Adipocyte (in vitro differentiated cells): ENCODE measurements at regions not wholly inside any gene's neighbourhood (a gene's known extent, or its start where the extent isn't known, plus 50 kb on each side); places are given as distances from the start of the nearest gene placed in this dataset.
"Not testable (repeated sequence)": the region's sequence is repeated elsewhere in the genome, so short reads cannot be mapped to it uniquely, and the experiment has no call there.

ENCODE experiments used
- DNase-seq: peaks from one replicate; pipeline ENCODE4 v3.0.0-alpha.2; 2015; ENCODE audit warnings: low read depth
- H3K27me3 ChIP-seq: replicated peaks from 2 replicates; pipeline ENCODE4 v1.7.0; 2013; ENCODE audit warnings: mild to moderate bottlenecking, low read length, moderate library complexity; ENCODE audit not compliant: control insufficient read depth, insufficient read depth
- H3K36me3 ChIP-seq: 2 replicates; pipeline ENCODE4 v1.7.0; 2013; ENCODE audit warnings: low read length, mild to moderate bottlenecking, moderate library complexity; ENCODE audit not compliant: control insufficient read depth, insufficient read depth, severe bottlenecking
- H3K4me1 ChIP-seq: 2 replicates; pipeline ENCODE4 v1.7.0; 2013; ENCODE audit warnings: mild to moderate bottlenecking, low read length, moderate library complexity; ENCODE audit not compliant: control insufficient read depth, insufficient read depth
- H3K4me3 ChIP-seq: 2 replicates; pipeline ENCODE4 v1.7.0; 2013; ENCODE audit warnings: mild to moderate bottlenecking, low read length, moderate library complexity
- H3K9ac ChIP-seq: 2 replicates; pipeline ENCODE4 v1.7.0; 2013; ENCODE audit warnings: mild to moderate bottlenecking, low read length, moderate library complexity
- H3K9me3 ChIP-seq: 2 replicates; pipeline ENCODE4 v1.7.0; 2013; ENCODE audit warnings: mild to moderate bottlenecking, low read length, moderate library complexity; ENCODE audit not compliant: control insufficient read depth

DNA sequence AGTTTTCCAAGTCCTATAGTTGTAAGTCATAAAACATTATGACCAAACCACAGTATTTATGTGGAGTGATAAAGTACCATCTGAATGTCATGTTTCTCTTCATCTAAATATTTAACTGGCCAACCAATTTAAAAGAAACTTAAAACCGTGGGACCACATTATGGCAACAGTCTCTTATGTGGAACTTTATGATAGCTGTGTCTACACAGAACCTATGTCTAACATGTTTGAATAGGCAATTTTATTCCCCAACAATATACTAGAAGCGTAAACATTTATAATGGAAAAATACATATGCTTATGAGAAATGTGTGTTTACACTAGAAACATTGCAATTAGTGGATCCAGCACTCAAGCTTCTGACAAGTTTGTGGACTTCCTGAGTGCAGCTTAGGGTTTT lies 680.7 kb downstream of the REEP3 start:
- H3K9me3 ChIP-seq: peaks cover 3% of the 10 kb centered on the region
- H3K9ac ChIP-seq: no peak overlapping the region
- H3K27me3 ChIP-seq: no peaks in the 10 kb centered on the region
- H3K36me3 ChIP-seq: no peaks in the 10 kb centered on the region
- DNase-seq: no peak
- H3K4me1 ChIP-seq: no peaks in the 10 kb centered on the region
- no peak overlapping the region for H3K4me3 ChIP-seq

DNA sequence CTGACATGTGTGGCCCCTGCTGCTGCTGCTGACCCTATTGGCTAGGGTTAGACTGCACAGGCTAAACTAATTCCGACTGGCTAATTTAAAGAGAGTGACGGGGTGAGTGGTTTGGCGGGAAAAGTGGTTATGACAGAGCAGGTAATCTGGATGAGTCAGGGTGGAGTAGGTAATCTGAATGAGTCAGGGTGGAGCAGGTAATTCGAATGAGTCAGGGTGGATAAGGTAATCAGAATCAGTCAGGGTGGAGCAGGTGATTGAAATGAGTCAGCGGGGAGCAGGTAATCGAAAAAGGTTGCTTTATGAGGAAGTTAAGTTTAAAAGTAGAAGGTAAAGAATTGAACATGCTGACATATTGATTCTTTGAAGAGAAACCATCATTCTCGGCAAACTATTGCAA lies 683.3 kb downstream of the REEP3 start:
- DNase-seq, H3K4me1 ChIP-seq, H3K9ac ChIP-seq, H3K27me3 ChIP-seq, H3K36me3 ChIP-seq, H3K4me3 ChIP-seq: not testable (repeated sequence)
- peaks cover 12% of the 10 kb centered on the region for H3K9me3 ChIP-seq

DNA sequence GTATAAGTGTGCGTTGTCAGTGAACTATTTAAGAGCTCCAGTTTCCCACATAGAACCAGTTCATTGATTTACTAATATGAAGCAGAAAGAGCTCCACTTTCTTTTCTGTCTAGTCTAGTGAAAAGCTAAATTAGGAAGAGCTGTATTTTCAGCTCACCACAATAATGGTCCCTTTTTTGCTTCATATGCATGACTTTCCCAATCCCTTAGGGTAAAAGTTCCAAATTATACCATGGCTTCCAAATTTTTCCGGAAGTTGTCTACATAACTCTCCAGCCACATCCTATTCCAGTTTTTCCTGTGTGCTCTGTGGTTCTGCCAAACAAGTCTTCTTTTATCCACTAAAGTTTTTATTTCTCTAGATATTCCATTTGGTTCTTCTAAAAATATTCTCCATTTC lies 685.2 kb downstream of the REEP3 start:
- no peak overlapping the region for H3K9ac ChIP-seq
- DNase-seq: no peak
- no peaks in the 10 kb centered on the region for H3K36me3 ChIP-seq
- H3K9me3 ChIP-seq: peaks cover 30% of the 10 kb centered on the region
- no peaks in the 10 kb centered on the region for H3K4me1 ChIP-seq
- H3K4me3 ChIP-seq: no peak overlapping the region
- H3K27me3 ChIP-seq: no peaks in the 10 kb centered on the region

DNA sequence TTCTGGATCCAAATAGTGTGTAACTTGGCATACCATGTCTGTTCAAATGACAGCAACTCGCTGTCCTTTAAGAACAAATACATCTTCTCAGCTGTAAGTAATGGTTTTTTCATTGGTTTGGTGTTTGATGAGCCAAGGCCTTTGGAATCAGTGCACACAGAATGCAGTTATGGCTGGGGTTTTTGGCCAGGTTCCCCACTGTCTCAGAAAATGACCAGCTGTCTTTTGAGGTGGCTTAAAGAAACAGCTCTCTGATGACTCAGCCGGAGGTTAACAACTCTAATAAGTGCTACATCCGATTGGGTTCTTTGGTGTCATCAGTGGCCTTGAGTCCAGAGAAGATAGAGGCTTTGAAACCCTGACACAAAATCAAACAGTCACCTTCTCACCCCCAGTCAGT lies 688.4 kb downstream of the REEP3 start:
- Histone ChIP-seq H3K36me3 (no peaks in the 10 kb centered on the region), H3K9me3 (peaks cover 38% of the 10 kb centered on the region), H3K9ac (no peak overlapping the region), H3K4me3 (no peak overlapping the region), H3K4me1 (no peaks in the 10 kb centered on the region), H3K27me3 (no peaks in the 10 kb centered on the region)
- DNase-seq: no peak

DNA sequence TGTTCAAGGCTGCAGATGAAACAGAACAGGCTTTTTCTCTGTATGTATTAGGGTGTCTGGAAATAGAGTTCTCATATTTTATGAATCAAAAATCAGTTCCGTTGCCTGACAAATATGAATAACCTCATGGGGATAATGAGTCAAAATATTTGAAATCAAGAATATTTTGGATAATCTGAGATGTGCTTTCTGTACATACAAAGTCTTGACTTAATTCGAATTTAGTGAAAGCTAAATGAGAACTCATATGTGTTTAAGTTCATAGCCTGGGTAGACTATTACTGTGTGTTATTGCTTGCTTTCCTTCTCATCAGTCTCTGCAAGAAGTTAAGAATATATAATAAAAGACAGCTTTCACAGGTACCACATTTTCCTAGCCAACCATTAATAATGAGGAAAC lies 689.0 kb downstream of the REEP3 start:
- Histone ChIP-seq H3K4me1 (no peaks in the 10 kb centered on the region), H3K36me3 (no peaks in the 10 kb centered on the region), H3K27me3 (no peaks in the 10 kb centered on the region), H3K9ac (no peak overlapping the region), H3K9me3 (peaks cover 38% of the 10 kb centered on the region), H3K4me3 (no peak overlapping the region)
- DNase-seq: no peak

DNA sequence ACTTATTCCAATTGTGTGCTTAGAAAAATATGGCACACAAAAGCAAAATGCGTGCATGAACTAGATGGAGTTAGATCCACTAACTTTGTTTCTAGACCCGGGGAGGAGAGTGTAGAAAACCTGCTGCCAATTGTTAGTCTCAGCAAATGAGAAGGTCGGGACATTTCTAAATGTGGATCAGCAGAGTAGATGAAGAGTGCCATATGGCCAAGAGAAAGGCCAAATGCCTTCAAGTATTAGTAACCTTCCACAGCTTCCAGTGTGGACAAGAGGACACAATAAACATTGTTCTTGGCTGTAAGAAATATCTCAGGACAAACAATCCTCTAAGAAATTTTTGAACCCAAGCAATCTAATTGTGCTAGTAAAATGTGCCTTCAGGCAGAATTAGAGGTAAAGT lies 690.3 kb downstream of the REEP3 start:
- DNase-seq: no peak
- peaks cover 38% of the 10 kb centered on the region for H3K9me3 ChIP-seq

DNA sequence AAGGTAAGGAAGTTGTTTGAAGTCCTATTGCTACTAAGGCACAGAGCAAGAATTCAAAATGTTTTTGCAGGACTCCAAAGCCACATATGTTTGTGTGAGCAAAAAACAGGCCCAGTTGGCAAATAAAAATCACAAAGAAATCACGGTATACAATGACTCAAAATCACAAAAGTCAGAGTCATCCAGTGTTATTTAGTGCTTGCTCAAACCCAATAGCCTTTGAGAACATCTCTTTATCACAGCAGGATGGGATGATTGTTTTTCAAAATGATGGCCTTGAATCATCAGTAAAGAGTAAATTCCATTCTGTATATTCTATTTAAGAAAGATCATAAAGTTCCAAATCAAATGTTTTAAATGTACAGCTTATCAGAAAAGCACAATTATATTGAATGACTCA lies 693.9 kb downstream of the REEP3 start:
- Histone ChIP-seq H3K27me3 (no peaks in the 10 kb centered on the region), H3K4me3 (no peak overlapping the region), H3K36me3 (no peaks in the 10 kb centered on the region), H3K9ac (no peak overlapping the region), H3K9me3 (peaks cover 21% of the 10 kb centered on the region), H3K4me1 (no peaks in the 10 kb centered on the region)
- DNase-seq: no peak

More for the DNA sequence above, 690.3 kb downstream of the REEP3 start:
- Histone ChIP-seq H3K27me3 (no peaks in the 10 kb centered on the region), H3K36me3 (no peaks in the 10 kb centered on the region), H3K4me1 (no peaks in the 10 kb centered on the region), H3K9ac (no peak overlapping the region), H3K4me3 (no peak overlapping the region)

DNA sequence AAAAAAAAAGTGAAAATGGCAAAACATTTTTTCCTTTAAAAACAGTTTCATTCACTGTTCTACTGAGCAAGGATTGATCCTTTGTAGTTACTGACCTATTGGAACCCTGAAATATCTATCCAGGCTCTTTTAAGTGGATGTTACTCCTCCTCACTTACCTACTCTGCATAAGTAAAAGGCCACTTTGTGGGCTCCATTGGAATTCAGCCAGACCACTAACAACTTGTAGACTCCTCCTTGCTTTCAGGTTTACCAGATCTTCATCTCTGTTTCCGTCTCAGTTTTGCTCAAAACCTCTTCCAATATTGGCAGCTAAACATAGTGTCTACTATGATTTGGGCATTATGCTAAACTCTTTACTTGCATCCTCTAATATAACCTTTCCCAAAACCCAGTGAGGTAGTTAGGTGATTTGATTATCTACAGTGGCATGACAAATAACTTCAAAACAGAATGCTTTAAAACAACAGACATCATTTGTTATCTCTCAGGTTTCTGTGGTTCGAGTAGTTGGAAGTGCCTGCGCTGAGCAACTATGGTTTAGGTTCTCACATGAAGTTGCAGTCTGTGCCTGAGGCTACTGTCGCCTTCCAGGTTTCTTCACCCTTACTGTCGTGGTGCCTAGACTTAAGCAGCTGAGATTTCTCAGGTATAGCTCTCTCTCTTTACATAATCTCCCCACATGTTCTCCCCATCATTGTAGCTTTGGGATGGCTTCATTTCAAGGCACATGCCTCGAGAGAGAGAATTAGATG lies 698.2 kb downstream of the REEP3 start:
- H3K27me3 ChIP-seq: no peaks in the 10 kb centered on the region
- H3K4me3 ChIP-seq: no peak overlapping the region
- H3K4me1 ChIP-seq: no peaks in the 10 kb centered on the region
- DNase-seq: no peak
- no peak overlapping the region for H3K9ac ChIP-seq
- H3K9me3 ChIP-seq: peaks cover 4% of the 10 kb centered on the region
- no peaks in the 10 kb centered on the region for H3K36me3 ChIP-seq

DNA sequence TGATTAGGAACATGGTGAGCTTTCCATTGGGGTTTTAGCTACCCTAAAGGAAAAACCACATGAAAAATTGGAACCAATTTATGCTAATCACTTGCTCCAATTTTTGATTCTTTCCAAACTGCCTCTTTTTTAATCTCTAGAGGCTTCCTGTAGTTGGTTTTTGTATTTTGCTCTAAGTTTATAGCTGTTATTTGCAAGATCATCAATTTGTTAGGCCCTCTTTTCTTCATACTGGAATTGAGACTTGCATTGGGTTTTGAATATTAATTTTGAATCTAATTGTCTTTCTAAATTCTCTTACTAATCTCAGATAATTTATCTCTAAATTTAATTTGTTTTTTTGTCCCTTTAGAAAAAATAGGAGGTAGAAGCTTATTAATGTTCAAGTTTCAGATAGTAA lies 713.3 kb downstream of the REEP3 start:
- no peaks in the 10 kb centered on the region for H3K4me1 ChIP-seq
- H3K9me3 ChIP-seq: no peaks in the 10 kb centered on the region
- no peaks in the 10 kb centered on the region for H3K36me3 ChIP-seq
- no peak overlapping the region for H3K9ac ChIP-seq
- DNase-seq: no peak
- H3K4me3 ChIP-seq: no peak overlapping the region
- no peaks in the 10 kb centered on the region for H3K27me3 ChIP-seq

DNA sequence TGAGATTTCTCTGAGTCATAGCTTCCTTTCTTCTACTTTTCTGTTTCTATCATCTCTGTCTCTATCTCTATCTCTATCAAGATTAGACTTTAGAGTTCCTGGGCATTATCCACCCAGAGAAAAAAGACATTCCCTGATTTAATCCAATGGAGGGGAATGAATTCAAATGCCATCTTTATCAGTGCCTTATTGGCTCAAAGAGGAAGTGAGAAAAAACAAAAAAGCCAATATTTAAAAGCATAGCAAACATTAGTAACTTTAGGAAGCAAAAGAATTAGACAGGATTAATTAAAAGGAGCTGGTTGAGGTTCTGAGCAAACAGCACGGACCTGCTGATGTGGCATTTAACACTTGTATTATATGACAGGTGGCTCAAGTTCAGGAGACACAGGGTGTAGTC lies 736.5 kb downstream of the REEP3 start:
- Histone ChIP-seq H3K9me3 (no peaks in the 10 kb centered on the region), H3K4me1 (no peaks in the 10 kb centered on the region), H3K4me3 (no peak overlapping the region), H3K36me3 (no peaks in the 10 kb centered on the region), H3K9ac (no peak overlapping the region), H3K27me3 (no peaks in the 10 kb centered on the region)
- no peak for DNase-seq

DNA sequence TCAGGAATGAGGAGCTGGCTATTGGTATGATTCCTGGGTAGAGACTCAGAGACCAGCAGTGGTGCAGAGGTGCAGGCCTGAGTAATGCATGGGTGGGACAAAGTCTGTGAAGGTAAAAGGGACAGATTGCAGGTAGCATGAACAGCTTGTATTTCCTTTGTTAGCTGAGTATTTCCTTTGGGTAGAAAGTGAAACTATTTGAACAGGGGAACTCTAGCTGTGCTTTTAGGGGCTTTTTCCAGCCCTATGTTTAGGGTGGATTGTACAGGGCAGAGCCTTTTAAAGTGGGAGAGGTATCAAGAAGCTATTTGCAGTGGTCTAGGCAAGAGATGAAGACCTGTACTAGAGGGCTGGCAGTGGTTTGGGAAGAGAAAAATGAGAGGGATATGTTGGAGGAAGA lies 739.9 kb downstream of the REEP3 start:
- H3K27me3 ChIP-seq: no peaks in the 10 kb centered on the region
- no peak for DNase-seq
- no peaks in the 10 kb centered on the region for H3K4me1 ChIP-seq
- no peaks in the 10 kb centered on the region for H3K36me3 ChIP-seq
- no peak overlapping the region for H3K9ac ChIP-seq
- H3K4me3 ChIP-seq: no peak overlapping the region
- no peaks in the 10 kb centered on the region for H3K9me3 ChIP-seq

DNA sequence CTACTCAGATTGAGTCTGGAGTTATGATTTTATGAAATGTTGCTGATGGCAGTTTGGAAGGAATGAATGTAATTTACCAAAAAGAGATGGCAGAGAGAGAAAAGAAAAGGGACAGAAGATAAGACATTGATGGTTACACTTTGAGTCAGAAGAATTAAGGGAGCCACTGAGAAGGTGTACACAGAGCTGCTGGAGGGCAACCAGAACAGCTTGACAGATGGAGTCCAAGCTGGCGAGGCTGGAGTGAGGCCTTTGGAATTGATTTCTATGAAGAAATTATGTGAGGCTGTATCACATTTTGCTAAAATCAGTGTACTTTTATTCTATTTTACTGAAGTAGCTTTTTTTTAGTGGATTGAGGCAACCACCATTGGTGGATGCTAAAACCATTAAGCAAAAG lies 740.5 kb downstream of the REEP3 start:
- no peak for DNase-seq
- no peaks in the 10 kb centered on the region for H3K9me3 ChIP-seq
- H3K9ac ChIP-seq: no peak overlapping the region
- H3K4me1 ChIP-seq: no peaks in the 10 kb centered on the region
- H3K36me3 ChIP-seq: no peaks in the 10 kb centered on the region
- no peak overlapping the region for H3K4me3 ChIP-seq
- H3K27me3 ChIP-seq: no peaks in the 10 kb centered on the region
